Small intestine (tissue), 7 donors: ENCODE measurements at regions not wholly inside any gene's neighbourhood (a gene's known extent, or its start where the extent isn't known, plus 50 kb on each side); places are given as distances from the start of the nearest gene placed in this dataset.

ENCODE experiments used
- DNase-seq, 2 donors: peaks; one replicate each; pipeline versions ENCODE4 v3.0.0 to v3.0.0-alpha.2; 2013
- FAIRE-seq: peaks from 2 replicates; lab custom pipeline; 2012; peaks lifted over from hg19 to GRCh38; lab: Jason Lieb, UNC
- H3K27ac ChIP-seq, 3 donors: one replicate each; pipeline ENCODE4 v1.5.1; 2013; ENCODE audit warnings: low read length in 2 of 3, mild to moderate bottlenecking in 2 of 3, control low read depth in 1 of 3, inconsistent platforms in 1 of 3, low read depth in 1 of 3, moderate library complexity in 1 of 3
- H3K27me3 ChIP-seq, 3 donors: one replicate each; pipeline ENCODE4 v1.6.1; 2013; ENCODE audit warnings: low read length in 3 of 3, inconsistent platforms in 1 of 3; ENCODE audit not compliant: control insufficient read depth in 3 of 3, insufficient read depth in 3 of 3
- H3K36me3 ChIP-seq, 3 donors: one replicate each; pipeline ENCODE4 v1.6.1; 2013; ENCODE audit warnings: low read length in 3 of 3, inconsistent platforms in 1 of 3, low read depth in 1 of 3, mild to moderate bottlenecking in 1 of 3, moderate library complexity in 1 of 3; ENCODE audit not compliant: control insufficient read depth in 3 of 3, insufficient read depth in 2 of 3
- H3K4me1 ChIP-seq, 3 donors: one replicate each; pipeline ENCODE4 v1.6.1; 2013; ENCODE audit warnings: low read length in 2 of 3, inconsistent platforms in 1 of 3, low read depth in 1 of 3, mild to moderate bottlenecking in 1 of 3, moderate library complexity in 1 of 3; ENCODE audit not compliant: control insufficient read depth in 3 of 3, insufficient read depth in 2 of 3
- H3K4me3 ChIP-seq, 3 donors: one replicate each; pipeline ENCODE4 v1.5.1; 2013; ENCODE audit warnings: low read length in 3 of 3, control low read depth in 1 of 3, inconsistent platforms in 1 of 3, low read depth in 1 of 3, mild to moderate bottlenecking in 1 of 3, moderate library complexity in 1 of 3
- H3K9me3 ChIP-seq, 2 donors: one replicate each; pipeline ENCODE4 v1.6.1; 2013; ENCODE audit warnings: low read depth in 1 of 2, low read length in 1 of 2; ENCODE audit not compliant: control insufficient read depth in 2 of 2, insufficient read depth in 1 of 2
- WGBS, 3 donors: extraction: QIAGEN DNeasy Blood & Tissue Kit; methylation state at CpG; one replicate each; pipeline ENCODE4 v1.1.7; 2013; 5-methylcytosine and 5-hydroxymethylcytosine counted together
- donor health status: healthy with polysubstance abuse.
- donor health status: control.
- donor health status: control.
- donor health status: Bipolar disorder and iron deficiency.
- donor health status: healthy.

DNA sequence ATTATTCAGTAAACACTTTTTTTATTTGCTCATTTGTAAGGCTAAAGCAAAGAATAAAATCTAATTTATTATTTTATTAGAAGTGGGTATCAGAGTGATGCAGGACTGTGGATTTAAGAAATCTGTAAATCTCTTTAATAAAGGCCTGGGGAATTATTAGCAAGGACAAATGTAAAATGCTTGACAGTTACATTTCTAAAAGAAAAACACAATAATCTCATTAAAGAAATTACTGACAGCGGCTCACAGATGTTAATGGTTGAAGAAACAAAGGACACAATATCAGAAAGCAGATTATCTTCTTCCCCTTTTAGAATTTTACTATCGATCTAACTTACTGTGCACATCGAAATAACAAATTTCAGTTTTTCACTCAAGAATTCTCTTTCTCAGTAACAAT is 262.1 kb upstream of the MEIS2 start:
- Histone ChIP-seq H3K4me3 (no peak overlapping the region), H3K27ac (no peak overlapping the region), H3K36me3 (no peaks in the 10 kb centered on the region), H3K9me3 (no peaks in the 10 kb centered on the region), H3K27me3 (no peaks in the 10 kb centered on the region), H3K4me1 (no peaks in the 10 kb centered on the region)
- no peak for FAIRE-seq
- 88 to 96% (median 89%) methylated on average over 3 of the region's 3 CpGs for WGBS, 3 donors
- no peak for DNase-seq

DNA sequence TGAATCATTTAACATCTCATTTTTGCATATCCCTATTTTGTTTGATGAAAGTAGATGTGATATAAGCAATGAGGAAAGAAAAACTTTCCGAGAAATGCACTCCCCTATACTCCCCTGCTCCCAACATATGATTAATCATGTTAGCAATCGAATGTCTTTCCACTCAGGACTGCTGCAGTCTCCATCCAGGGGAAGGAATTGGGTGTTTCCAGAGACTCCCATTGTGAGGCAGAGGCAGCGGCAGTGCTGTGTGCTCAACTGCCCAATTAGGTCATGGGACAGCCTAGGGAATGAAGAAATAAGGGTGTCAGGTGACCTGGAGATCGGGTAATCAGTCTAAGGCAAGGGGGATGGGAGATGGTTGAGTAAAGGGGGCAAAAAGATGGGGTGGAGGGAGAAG is 268.6 kb upstream of the MEIS2 start:
- FAIRE-seq (no peak), DNase-seq (no peak)
- Histone ChIP-seq H3K27me3 (no peaks in the 10 kb centered on the region), H3K4me1 (no peaks in the 10 kb centered on the region), H3K27ac (no peak overlapping the region), H3K9me3 (no peaks in the 10 kb centered on the region), H3K4me3 (no peak overlapping the region), H3K36me3 (no peaks in the 10 kb centered on the region)
- 57 to 70% (median 67%) methylated on average over 4 of the region's 4 CpGs for WGBS, 3 donors

DNA sequence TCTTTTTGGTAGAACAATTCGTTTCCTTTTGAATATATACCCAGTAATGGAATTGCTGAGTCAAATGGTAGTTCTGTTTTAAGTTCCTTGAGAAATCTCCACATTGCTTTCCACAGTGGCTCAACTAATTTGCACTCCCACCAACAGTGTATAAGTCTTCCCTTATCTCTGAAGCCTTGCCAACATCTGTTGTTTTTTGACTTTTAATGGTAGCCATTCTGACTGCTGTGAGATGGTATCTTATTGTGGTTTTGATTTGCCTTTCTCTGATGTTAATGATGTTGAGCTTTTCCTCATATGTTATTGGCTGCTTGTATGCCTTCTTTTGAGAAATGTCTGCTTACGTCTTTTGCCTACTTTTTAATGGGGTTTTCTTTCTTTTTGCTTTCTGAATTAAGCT is 270.6 kb upstream of the MEIS2 start:
- DNase-seq (no peak), FAIRE-seq (no peak)
- WGBS, 3 donors = 57 to 69% (median 67%) methylated on average over 2 of the region's 2 CpGs
- no peak overlapping the region for H3K27ac ChIP-seq
- no peak overlapping the region for H3K4me3 ChIP-seq
- H3K4me1 ChIP-seq = no peaks in the 10 kb centered on the region
- H3K27me3 ChIP-seq = no peaks in the 10 kb centered on the region
- H3K36me3 ChIP-seq = no peaks in the 10 kb centered on the region
- H3K9me3 ChIP-seq = no peaks in the 10 kb centered on the region

DNA sequence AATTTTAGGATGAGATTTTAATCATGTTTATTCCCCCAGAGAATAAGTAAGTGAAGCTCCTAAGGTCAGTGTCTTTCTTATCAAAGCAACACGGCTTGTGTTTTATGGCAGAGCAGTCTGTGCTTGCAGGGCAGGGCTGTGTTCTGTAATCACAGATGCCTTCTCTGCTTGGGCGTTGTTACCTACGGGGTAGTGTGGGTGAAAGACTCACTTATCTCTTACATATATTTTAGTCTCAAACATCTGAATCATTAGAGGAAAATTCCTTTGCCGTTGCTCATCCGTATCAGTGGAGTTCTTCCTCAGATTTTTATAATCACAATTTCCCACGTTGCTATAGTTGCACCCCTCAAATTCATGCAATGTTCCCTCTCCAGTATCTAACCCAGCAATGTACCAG is 271.7 kb upstream of the MEIS2 start:
- no peak overlapping the region for H3K4me3 ChIP-seq
- no peaks in the 10 kb centered on the region for H3K36me3 ChIP-seq
- WGBS, 3 donors = 16 to 46% (median 27%) methylated on average over 6 of the region's 6 CpGs
- no peaks in the 10 kb centered on the region for H3K4me1 ChIP-seq
- DNase-seq (no peak), FAIRE-seq (no peak)
- no peak overlapping the region for H3K27ac ChIP-seq
- no peaks in the 10 kb centered on the region for H3K27me3 ChIP-seq
- no peaks in the 10 kb centered on the region for H3K9me3 ChIP-seq

DNA sequence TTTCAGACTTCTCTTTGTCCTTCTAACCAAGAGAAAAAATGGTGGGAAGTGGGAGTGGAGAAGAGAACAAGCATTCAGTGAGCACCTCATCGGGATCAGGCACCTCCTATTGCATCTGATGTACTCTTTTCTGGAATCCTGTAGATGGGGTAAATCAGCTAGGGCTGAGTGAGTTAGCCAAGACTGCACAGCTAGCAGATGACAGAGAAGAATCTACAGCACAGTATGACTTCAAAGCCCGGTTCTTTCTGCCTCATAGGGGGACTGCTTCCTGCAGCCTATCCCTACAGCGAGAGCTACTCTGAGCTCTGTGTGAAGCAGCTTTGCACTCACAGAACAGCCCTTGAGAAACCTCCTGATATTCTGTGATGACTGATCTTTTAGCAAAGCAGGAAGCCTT is 275.2 kb upstream of the MEIS2 start:
- FAIRE-seq (no peak), DNase-seq (no peak)
- H3K27me3 ChIP-seq = no peaks in the 10 kb centered on the region
- WGBS, 3 donors = 51 to 59% (median 56%) methylated on average over 3 of the region's 3 CpGs
- no peaks in the 10 kb centered on the region for H3K36me3 ChIP-seq
- no peaks in the 10 kb centered on the region for H3K9me3 ChIP-seq
- H3K4me3 ChIP-seq = no peak overlapping the region
- no peak overlapping the region for H3K27ac ChIP-seq
- H3K4me1 ChIP-seq = no peaks in the 10 kb centered on the region

DNA sequence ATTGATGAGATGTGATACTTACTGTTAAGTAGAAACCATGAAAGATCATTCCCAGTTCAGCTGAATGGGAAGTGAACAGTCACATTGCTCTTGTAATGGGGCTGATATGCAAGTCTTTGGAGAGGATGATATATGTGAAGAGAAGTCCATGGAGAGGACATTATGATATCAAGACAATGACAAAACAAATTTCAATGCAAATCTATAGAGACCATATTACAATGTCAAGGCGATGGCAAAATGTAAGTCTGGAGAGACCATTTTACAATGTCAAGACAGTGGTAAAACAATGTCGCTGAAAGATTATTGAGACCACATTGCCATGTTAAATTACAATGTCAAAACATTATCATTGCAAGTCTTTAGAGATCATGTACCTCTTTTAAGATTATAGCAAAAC is 277.1 kb upstream of the MEIS2 start:
- Histone ChIP-seq H3K4me3 (no peak overlapping the region), H3K27me3 (no peaks in the 10 kb centered on the region), H3K4me1 (no peaks in the 10 kb centered on the region), H3K27ac (no peak overlapping the region), H3K9me3 (no peaks in the 10 kb centered on the region), H3K36me3 (no peaks in the 10 kb centered on the region)
- DNase-seq (no peak), FAIRE-seq (no peak)
- WGBS, 3 donors = 80 to 95% (median 91%) methylated on average over 2 of the region's 2 CpGs

DNA sequence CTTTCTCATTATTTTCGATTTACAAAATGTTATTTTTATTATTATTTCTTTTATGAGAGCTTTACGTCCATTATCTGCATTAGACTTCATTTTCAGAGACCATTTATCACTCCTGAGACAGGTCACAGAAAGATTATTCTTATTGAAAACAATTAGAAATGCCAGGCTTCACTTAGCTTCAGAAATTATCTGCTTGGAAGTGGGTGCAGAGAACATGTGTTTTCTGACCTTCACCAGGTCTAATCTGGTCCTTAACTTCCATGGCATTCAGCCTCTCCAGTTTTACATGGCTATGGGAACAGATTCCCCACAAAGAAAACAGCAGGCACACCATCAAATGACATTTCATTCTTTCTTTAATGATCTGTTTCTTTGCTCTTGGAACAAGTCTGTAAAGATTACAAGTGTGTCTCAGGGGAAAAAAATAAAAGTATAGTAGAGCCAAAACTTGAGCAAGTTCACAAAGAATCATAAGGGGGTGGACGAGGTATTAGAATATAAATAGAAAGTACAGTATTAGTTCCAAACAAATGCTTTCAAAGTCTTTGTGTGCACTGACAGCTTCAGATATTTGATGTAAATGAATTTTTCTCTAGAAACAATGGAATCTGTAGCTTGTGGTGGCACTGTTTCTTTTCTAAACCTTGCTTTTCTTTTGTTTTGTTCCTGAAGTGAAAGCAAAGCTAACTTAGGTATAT is 294.2 kb upstream of the MEIS2 start:
- Histone ChIP-seq H3K4me1 (no peaks in the 10 kb centered on the region), H3K9me3 (peaks cover under 1 to 3% of the 10 kb centered on the region in 2 donors), H3K36me3 (no peaks in the 10 kb centered on the region), H3K27me3 (no peaks in the 10 kb centered on the region), H3K4me3 (no peak overlapping the region), H3K27ac (no peak overlapping the region)
- 48 to 60% (median 52%) methylated on average over 3 of the region's 3 CpGs for WGBS, 3 donors
- FAIRE-seq (no peak), DNase-seq (no peak)

DNA sequence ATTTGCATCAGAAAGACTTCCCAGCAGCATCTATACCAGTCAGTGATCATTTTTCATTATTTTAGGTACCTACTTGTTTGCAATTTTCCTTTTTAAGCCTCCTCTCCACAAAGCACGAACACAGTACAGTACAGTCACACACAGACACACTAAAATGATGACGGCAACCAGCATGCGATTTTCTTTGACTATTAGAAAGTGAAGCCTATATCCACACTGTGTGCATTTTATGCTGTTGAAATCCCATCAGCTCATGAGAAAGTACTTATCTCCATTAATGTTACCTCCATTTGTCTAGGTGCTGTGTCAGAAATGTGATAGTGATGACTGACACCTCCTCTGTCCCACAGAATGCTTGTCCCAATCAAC is 294.7 kb upstream of the MEIS2 start:
- 79 to 86% (median 80%) methylated on average over 3 of the region's 3 CpGs for WGBS, 3 donors
- Histone ChIP-seq H3K9me3 (no peaks in the 10 kb centered on the region), H3K36me3 (no peaks in the 10 kb centered on the region), H3K27ac (no peak overlapping the region), H3K27me3 (no peaks in the 10 kb centered on the region), H3K4me3 (no peak overlapping the region), H3K4me1 (no peaks in the 10 kb centered on the region)
- DNase-seq = no peak
- FAIRE-seq = no peak
